Activated T-cell treated with anti-CD3 and anti-CD28 coated beads, Interleukin-2, amount 50 U/mL, for 4 hours (primary cell): ENCODE measurements at regions not wholly inside any gene's neighbourhood (a gene's known extent, or its start where the extent isn't known, plus 50 kb on each side); places are given as distances from the start of the nearest gene placed in this dataset.
A peak's percentile ranks its signal among the peaks of the same experiment; 100 is the strongest.
"Not testable (repeated sequence)": the region's sequence is repeated elsewhere in the genome, so short reads cannot be mapped to it uniquely, and the experiment has no call there.

Experiments
- ATAC-seq, 2 donors: fragments of 200-7000 bp; cut with Tn5 transposase; one replicate each; pipeline ENCODE4 v1.10.0; 2021
- DNase-seq: peaks from one replicate; pipeline ENCODE4 v3.0.0-alpha.2; 2020
- H3K27me3 Mint-ChIP-seq: one replicate; pipeline ENCODE4 v1.8.0; 2021; ENCODE audit warnings: low read depth, mixed read lengths
- H3K36me3 Mint-ChIP-seq: one replicate; pipeline ENCODE4 v1.8.0; 2022; ENCODE audit warnings: mixed read lengths; ENCODE audit not compliant: insufficient read depth
- H3K4me1 Mint-ChIP-seq: one replicate; pipeline ENCODE4 v1.8.0; 2021; ENCODE audit warnings: low read depth, mixed read lengths
- H3K4me3 Mint-ChIP-seq: one replicate; pipeline ENCODE4 v1.8.0; 2021; ENCODE audit warnings: mild to moderate bottlenecking, moderate library complexity, mixed read lengths
- H3K9me3 Mint-ChIP-seq: one replicate; pipeline ENCODE4 v1.8.0; 2021; ENCODE audit warnings: mixed read lengths

- H3K27me3 Mint-ChIP-seq, H3K36me3 Mint-ChIP-seq, H3K9me3 Mint-ChIP-seq, DNase-seq, H3K4me3 Mint-ChIP-seq, ATAC-seq, H3K4me1 Mint-ChIP-seq: not testable (repeated sequence)
These were observed 246.7 kb upstream of the TP53TG3C start for GRCh38 chr16:32947336-32947735.

GRCh38 chr16:32946041-32946560, 247.9 kb upstream of the TP53TG3C start:
- H3K9me3 Mint-ChIP-seq, H3K36me3 Mint-ChIP-seq, H3K4me3 Mint-ChIP-seq, H3K27me3 Mint-ChIP-seq, DNase-seq, ATAC-seq, H3K4me1 Mint-ChIP-seq: not testable (repeated sequence)

- not testable (repeated sequence) for DNase-seq, H3K9me3 Mint-ChIP-seq, H3K4me3 Mint-ChIP-seq, H3K4me1 Mint-ChIP-seq, H3K36me3 Mint-ChIP-seq, H3K27me3 Mint-ChIP-seq, ATAC-seq
These were observed 248.7 kb upstream of the TP53TG3C start for GRCh38 chr16:32945311-32945710.

- not testable (repeated sequence) for H3K36me3 Mint-ChIP-seq, H3K27me3 Mint-ChIP-seq, H3K9me3 Mint-ChIP-seq, ATAC-seq, DNase-seq, H3K4me3 Mint-ChIP-seq, H3K4me1 Mint-ChIP-seq
These were observed 254.2 kb upstream of the TP53TG3C start for GRCh38 chr16:32939845-32940244.

- H3K27me3 Mint-ChIP-seq, ATAC-seq, H3K4me3 Mint-ChIP-seq, H3K4me1 Mint-ChIP-seq, H3K9me3 Mint-ChIP-seq, DNase-seq, H3K36me3 Mint-ChIP-seq: not testable (repeated sequence)
These were observed 256.1 kb upstream of the TP53TG3C start for GRCh38 chr16:32937929-32938328.

- H3K4me3 Mint-ChIP-seq, H3K36me3 Mint-ChIP-seq, H3K9me3 Mint-ChIP-seq, H3K27me3 Mint-ChIP-seq, H3K4me1 Mint-ChIP-seq, DNase-seq: not testable (repeated sequence)
- peak in 1 of 2 donors; percentile 41 for ATAC-seq
These were observed 256.5 kb upstream of the TP53TG3 start for GRCh38 chr16:32932240-32933040.

- not testable (repeated sequence) for DNase-seq, H3K4me3 Mint-ChIP-seq, H3K9me3 Mint-ChIP-seq, H3K36me3 Mint-ChIP-seq, H3K4me1 Mint-ChIP-seq, H3K27me3 Mint-ChIP-seq, ATAC-seq
These were observed 249.2 kb upstream of the TP53TG3 start for GRCh38 chr16:32925192-32925591.

- not testable (repeated sequence) for H3K36me3 Mint-ChIP-seq, DNase-seq, H3K27me3 Mint-ChIP-seq, H3K4me3 Mint-ChIP-seq, H3K9me3 Mint-ChIP-seq, ATAC-seq, H3K4me1 Mint-ChIP-seq
These were observed 246.6 kb upstream of the TP53TG3 start for GRCh38 chr16:32922578-32922977.

GRCh38 chr16:32915346-32915745, 239.4 kb upstream of the TP53TG3 start:
- not testable (repeated sequence) for ATAC-seq, H3K36me3 Mint-ChIP-seq, DNase-seq, H3K4me1 Mint-ChIP-seq, H3K9me3 Mint-ChIP-seq, H3K4me3 Mint-ChIP-seq, H3K27me3 Mint-ChIP-seq

- not testable (repeated sequence) for H3K9me3 Mint-ChIP-seq, DNase-seq, H3K36me3 Mint-ChIP-seq, ATAC-seq, H3K4me3 Mint-ChIP-seq, H3K4me1 Mint-ChIP-seq, H3K27me3 Mint-ChIP-seq
These were observed 221.8 kb upstream of the TP53TG3 start for GRCh38 chr16:32897782-32898181.

GRCh38 chr16:32885392-32885791, 209.4 kb upstream of the TP53TG3 start:
- not testable (repeated sequence) for H3K27me3 Mint-ChIP-seq

GRCh38 chr16:32884556-32884955, 208.6 kb upstream of the TP53TG3 start:
- not testable (repeated sequence) for H3K4me3 Mint-ChIP-seq, H3K36me3 Mint-ChIP-seq, H3K9me3 Mint-ChIP-seq, ATAC-seq, DNase-seq, H3K27me3 Mint-ChIP-seq, H3K4me1 Mint-ChIP-seq

More at GRCh38 chr16:32885392-32885791, 209.4 kb upstream of the TP53TG3 start:
- ATAC-seq, H3K4me3 Mint-ChIP-seq, H3K4me1 Mint-ChIP-seq, H3K36me3 Mint-ChIP-seq, H3K9me3 Mint-ChIP-seq, DNase-seq: not testable (repeated sequence)

GRCh38 chr16:32882328-32882857, 206.4 kb upstream of the TP53TG3 start:
- not testable (repeated sequence) for ATAC-seq, H3K27me3 Mint-ChIP-seq, H3K4me3 Mint-ChIP-seq, H3K9me3 Mint-ChIP-seq, H3K4me1 Mint-ChIP-seq, H3K36me3 Mint-ChIP-seq, DNase-seq

GRCh38 chr16:32881631-32882030, 205.7 kb upstream of the TP53TG3 start:
- H3K4me3 Mint-ChIP-seq, H3K36me3 Mint-ChIP-seq, H3K27me3 Mint-ChIP-seq, DNase-seq, H3K4me1 Mint-ChIP-seq, ATAC-seq, H3K9me3 Mint-ChIP-seq: not testable (repeated sequence)

- H3K9me3 Mint-ChIP-seq, H3K36me3 Mint-ChIP-seq, ATAC-seq, H3K4me3 Mint-ChIP-seq, DNase-seq, H3K4me1 Mint-ChIP-seq, H3K27me3 Mint-ChIP-seq: not testable (repeated sequence)
These were observed 204.0 kb upstream of the TP53TG3 start for GRCh38 chr16:32880009-32880408.
